Karpas-422 (cell line): ENCODE measurements at regions not wholly inside any gene's neighbourhood (a gene's known extent, or its start where the extent isn't known, plus 50 kb on each side); places are given as distances from the start of the nearest gene placed in this dataset.
A peak's percentile ranks its signal among the peaks of the same experiment; 100 is the strongest.

ENCODE experiments used
- DNase-seq: peaks from one replicate; pipeline ENCODE4 v3.0.0-alpha.2; 2015
- H2AFZ ChIP-seq: fragments of 200-600 bp; sonication (generic); 2 replicates; pipeline ENCODE4 v1.6.1; 2014; ENCODE audit warnings: antibody characterized with exemption, low read length, mixed read lengths
- H3K27ac ChIP-seq: fragments of 200-600 bp; sonication (generic); 2 replicates; pipeline ENCODE4 v1.5.1; 2014; ENCODE audit warnings: mild to moderate bottlenecking, low read length, moderate library complexity
- H3K27me3 ChIP-seq: fragments of 200-600 bp; sonication (generic); 2 replicates; pipeline ENCODE4 v1.6.1; 2014; ENCODE audit warnings: low read length, mixed read lengths
- H3K36me3 ChIP-seq: fragments of 200-600 bp; sonication (generic); 2 replicates; pipeline ENCODE4 v1.6.1; 2014; ENCODE audit warnings: low read length, mixed read lengths; ENCODE audit not compliant: insufficient read depth
- H3K4me1 ChIP-seq: fragments of 200-600 bp; sonication (generic); 2 replicates; pipeline ENCODE4 v1.6.1; 2014; ENCODE audit warnings: mild to moderate bottlenecking, low read length, mixed read lengths
- H3K4me2 ChIP-seq: fragments of 200-600 bp; sonication (generic); 2 replicates; pipeline ENCODE4 v1.6.1; 2014; ENCODE audit warnings: low read length, low read depth, mild to moderate bottlenecking; ENCODE audit not compliant: poor library complexity, severe bottlenecking
- H3K4me3 ChIP-seq: fragments of 200-600 bp; sonication (generic); 2 replicates; pipeline ENCODE4 v1.5.1; 2014; ENCODE audit warnings: mild to moderate bottlenecking, antibody characterized with exemption, low read length, mixed read lengths
- H3K79me2 ChIP-seq: fragments of 200-600 bp; sonication (generic); 2 replicates; pipeline ENCODE4 v1.6.1; 2014; ENCODE audit warnings: mild to moderate bottlenecking, low read length, mixed read lengths
- H3K9ac ChIP-seq: fragments of 200-600 bp; sonication (generic); 2 replicates; pipeline ENCODE4 v1.6.0; 2014; ENCODE audit warnings: low read length
- H3K9me2 ChIP-seq: fragments of 200-600 bp; sonication (generic), shearing (Covaris generic); replicated peaks from 2 replicates; pipeline ENCODE4 v1.6.0; 2014; ENCODE audit warnings: mild to moderate bottlenecking, low read length, moderate library complexity; ENCODE audit not compliant: insufficient read depth
- H3K9me3 ChIP-seq: fragments of 300-700, 200-600 bp; sonication (generic); 2 replicates; pipeline ENCODE4 v1.6.1; 2014; ENCODE audit warnings: low read length, mixed read lengths
- H4K20me1 ChIP-seq: fragments of 200-600 bp; sonication (generic); 2 replicates; pipeline ENCODE4 v1.6.1; 2014; ENCODE audit warnings: mild to moderate bottlenecking, antibody characterized with exemption, low read length, low read depth; ENCODE audit not compliant: insufficient read depth

DNA sequence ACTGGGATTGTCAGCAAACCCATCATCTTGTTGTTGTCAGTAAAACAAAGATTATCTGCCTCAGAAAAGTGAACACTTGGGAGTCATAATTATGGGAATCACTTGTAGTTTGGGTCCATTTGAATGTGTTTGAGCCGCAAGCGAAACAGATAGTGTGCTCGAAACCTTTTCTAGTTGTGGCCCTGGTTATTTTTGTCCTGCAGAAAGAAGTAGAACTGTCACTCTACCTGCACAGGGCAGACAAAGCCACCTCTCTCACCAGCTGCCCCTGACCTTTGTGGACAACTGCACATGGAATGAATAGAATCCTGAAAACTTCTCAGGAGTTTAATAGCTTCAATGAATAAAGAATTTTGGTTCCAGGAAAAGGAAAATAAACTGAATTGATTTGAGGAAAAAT is 156.1 kb upstream of the CHD6 start:
- H3K36me3 ChIP-seq = no peaks in the 10 kb centered on the region
- no peaks in the 10 kb centered on the region for H3K27me3 ChIP-seq
- peak; percentile 36 for DNase-seq
- no peak overlapping the region for H2AFZ ChIP-seq
- H3K4me2 ChIP-seq = no peak overlapping the region
- H3K9me3 ChIP-seq = no peaks in the 10 kb centered on the region
- no peak overlapping the region for H3K4me3 ChIP-seq
- H3K79me2 ChIP-seq = no peaks in the 10 kb centered on the region
- no peaks in the 10 kb centered on the region for H3K4me1 ChIP-seq
- H3K9me2 ChIP-seq = no peaks in the 10 kb centered on the region
- no peak overlapping the region for H3K9ac ChIP-seq
- no peaks in the 10 kb centered on the region for H4K20me1 ChIP-seq
- H3K27ac ChIP-seq = no peak overlapping the region

DNA sequence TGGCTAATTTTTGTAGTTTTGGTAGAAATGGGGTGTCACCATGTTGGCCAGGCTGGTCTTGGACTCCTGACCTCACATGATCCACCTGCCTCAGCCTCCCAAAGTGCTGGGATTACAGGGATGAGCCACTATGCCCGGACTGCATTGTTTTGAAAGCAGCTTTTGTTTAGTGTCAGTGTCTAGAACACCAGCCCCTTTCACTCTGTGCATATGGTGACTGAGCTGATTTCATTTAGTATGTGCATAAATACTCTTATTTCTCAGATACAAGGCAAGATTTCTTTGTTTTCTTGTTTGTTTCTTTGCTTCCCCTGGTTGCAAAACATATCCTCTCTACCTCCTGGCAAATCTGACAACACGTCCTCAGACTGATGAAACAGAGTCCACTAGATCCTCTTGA is 152.8 kb upstream of the CHD6 start:
- Histone ChIP-seq H3K27ac (no peak overlapping the region), H3K4me3 (no peak overlapping the region), H3K79me2 (no peaks in the 10 kb centered on the region), H3K4me1 (no peaks in the 10 kb centered on the region), H3K36me3 (no peaks in the 10 kb centered on the region), H3K4me2 (no peak overlapping the region), H4K20me1 (no peaks in the 10 kb centered on the region), H2AFZ (no peak overlapping the region), H3K27me3 (no peaks in the 10 kb centered on the region), H3K9me2 (no peaks in the 10 kb centered on the region), H3K9me3 (no peaks in the 10 kb centered on the region), H3K9ac (no peak overlapping the region)
- no peak for DNase-seq

DNA sequence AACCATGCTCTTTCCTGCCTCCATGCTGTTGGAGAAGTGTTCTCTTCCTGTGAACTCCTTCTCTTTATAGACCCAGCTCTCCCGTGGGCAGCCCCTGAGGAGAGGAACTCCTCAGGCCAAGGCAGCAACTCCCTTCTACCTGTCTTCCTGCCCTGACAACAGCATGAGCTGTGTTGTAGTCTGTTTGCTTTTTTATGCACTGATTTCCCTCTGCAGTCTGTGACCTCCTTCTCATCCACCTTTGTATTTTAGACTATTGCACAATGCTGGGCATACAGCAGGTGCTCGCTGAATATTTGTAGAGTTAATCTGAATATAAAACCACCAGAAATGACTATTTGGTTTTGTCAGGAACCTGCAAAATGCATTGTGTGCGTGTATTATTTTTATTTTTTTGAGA is 152.2 kb upstream of the CHD6 start:
- no peak overlapping the region for H3K4me3 ChIP-seq
- no peaks in the 10 kb centered on the region for H3K27me3 ChIP-seq
- H3K27ac ChIP-seq = no peak overlapping the region
- no peaks in the 10 kb centered on the region for H3K9me3 ChIP-seq
- no peaks in the 10 kb centered on the region for H3K4me1 ChIP-seq
- H3K36me3 ChIP-seq = no peaks in the 10 kb centered on the region
- H4K20me1 ChIP-seq = no peaks in the 10 kb centered on the region
- H3K79me2 ChIP-seq = no peaks in the 10 kb centered on the region
- no peak for DNase-seq
- H3K4me2 ChIP-seq = no peak overlapping the region
- H3K9ac ChIP-seq = no peak overlapping the region
- no peaks in the 10 kb centered on the region for H3K9me2 ChIP-seq
- no peak overlapping the region for H2AFZ ChIP-seq

DNA sequence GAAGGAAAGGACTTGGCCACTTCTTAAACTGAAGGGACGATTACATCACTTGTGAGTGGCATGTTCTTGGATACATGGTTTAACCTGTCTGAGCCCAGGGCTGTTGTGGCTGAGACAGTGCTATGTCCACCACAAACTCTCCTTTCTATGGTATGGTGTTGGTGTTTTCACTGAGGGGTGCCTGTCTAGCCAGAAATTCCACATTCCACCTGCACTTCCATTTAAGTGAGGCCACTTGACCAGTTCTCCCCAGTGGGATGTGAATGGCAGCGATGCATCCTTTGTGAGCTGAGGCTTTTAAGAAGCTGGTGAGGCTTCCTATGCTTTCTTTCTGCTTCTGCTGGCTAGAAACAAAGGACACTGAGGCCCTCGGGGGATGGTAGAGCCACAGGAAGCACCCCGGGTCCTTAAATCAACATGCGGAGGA is 151.4 kb upstream of the CHD6 start:
- DNase-seq = no peak
- H3K27ac ChIP-seq = no peak overlapping the region
- no peaks in the 10 kb centered on the region for H3K9me3 ChIP-seq
- no peaks in the 10 kb centered on the region for H3K9me2 ChIP-seq
- H3K4me1 ChIP-seq = no peaks in the 10 kb centered on the region
- H4K20me1 ChIP-seq = no peaks in the 10 kb centered on the region
- H2AFZ ChIP-seq = no peak overlapping the region
- no peaks in the 10 kb centered on the region for H3K79me2 ChIP-seq
- no peaks in the 10 kb centered on the region for H3K27me3 ChIP-seq
- H3K36me3 ChIP-seq = no peaks in the 10 kb centered on the region
- H3K9ac ChIP-seq = no peak overlapping the region
- H3K4me3 ChIP-seq = no peak overlapping the region
- no peak overlapping the region for H3K4me2 ChIP-seq

GRCh38 chr20:41750137-41750536 is 132.0 kb upstream of the CHD6 start:
- H3K9me2 ChIP-seq = no peaks in the 10 kb centered on the region
- no peak overlapping the region for H3K27ac ChIP-seq
- H3K9me3 ChIP-seq = no peaks in the 10 kb centered on the region
- H3K4me3 ChIP-seq = no peak overlapping the region
- H4K20me1 ChIP-seq = no peaks in the 10 kb centered on the region
- H2AFZ ChIP-seq = no peak overlapping the region
- no peaks in the 10 kb centered on the region for H3K79me2 ChIP-seq
- DNase-seq = no peak
- no peaks in the 10 kb centered on the region for H3K36me3 ChIP-seq
- H3K27me3 ChIP-seq = no peaks in the 10 kb centered on the region
- H3K4me1 ChIP-seq = no peaks in the 10 kb centered on the region
- no peak overlapping the region for H3K4me2 ChIP-seq
- H3K9ac ChIP-seq = no peak overlapping the region

DNA sequence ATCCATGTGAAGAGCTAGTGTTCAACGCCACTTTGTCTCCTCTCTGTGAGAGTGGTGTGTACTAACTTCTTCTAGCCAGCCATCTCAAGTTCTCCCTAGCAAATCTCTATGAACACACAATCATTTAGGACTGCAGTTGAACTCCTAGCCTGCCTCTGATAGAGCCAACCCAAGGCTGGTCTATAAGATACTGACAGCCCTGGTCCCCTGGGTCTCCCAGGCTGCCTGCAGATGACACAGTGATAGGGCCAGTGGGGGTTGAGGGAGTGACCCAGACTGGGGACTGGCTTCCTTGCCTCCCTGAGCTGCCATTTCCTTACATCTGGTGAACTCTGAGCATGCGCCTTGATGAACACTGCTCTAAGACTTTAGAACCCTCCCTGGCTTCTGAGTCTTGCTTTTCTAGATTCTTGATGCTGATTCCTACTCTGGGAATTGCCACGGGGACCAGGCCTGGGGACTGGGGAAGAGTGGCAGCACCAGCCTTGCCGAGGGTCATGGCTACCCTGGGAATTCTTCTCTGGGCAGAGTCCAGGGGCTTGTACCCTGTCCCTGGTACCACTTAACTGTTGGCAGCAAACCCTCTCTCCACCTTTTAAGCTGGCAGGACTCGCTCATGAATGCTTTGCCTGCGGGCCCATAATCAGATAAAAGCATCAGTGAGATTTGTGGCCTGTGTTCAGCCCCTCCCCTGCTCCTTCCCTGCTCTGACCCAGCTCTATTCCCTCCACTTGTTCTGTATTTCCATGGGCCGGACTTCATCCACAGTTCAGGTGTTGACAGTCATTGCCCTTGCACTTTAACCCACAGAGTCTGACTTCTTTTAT is 130.8 kb upstream of the CHD6 start:
- Histone ChIP-seq H4K20me1 (no peaks in the 10 kb centered on the region), H3K27ac (no peak overlapping the region), H3K4me3 (no peak overlapping the region), H3K79me2 (no peaks in the 10 kb centered on the region), H2AFZ (no peak overlapping the region), H3K4me2 (no peak overlapping the region), H3K27me3 (no peaks in the 10 kb centered on the region), H3K9me3 (no peaks in the 10 kb centered on the region), H3K36me3 (no peaks in the 10 kb centered on the region), H3K4me1 (no peaks in the 10 kb centered on the region), H3K9me2 (no peaks in the 10 kb centered on the region), H3K9ac (no peak overlapping the region)
- peak; percentile 33 for DNase-seq

DNA sequence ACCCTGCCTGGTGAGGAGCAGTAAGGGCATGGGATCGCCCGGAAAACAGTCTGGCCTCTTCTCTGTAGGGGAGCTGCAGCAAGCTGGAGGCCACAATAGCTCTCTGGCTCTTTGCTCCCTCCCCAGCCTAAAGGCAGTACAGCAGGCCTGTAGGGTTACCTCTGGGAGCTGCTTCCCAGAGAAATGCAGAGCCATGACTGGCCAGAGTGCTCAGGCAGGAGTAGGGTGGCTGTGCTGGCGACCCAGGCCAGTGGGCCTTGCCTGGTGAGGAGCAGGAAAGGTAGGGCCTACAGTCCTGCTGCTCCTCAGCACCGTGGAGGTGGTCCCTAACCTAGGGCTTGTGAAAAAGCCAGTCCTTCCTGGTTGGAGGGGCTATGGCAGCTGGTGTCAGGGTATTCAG is 129.9 kb upstream of the CHD6 start:
- Histone ChIP-seq H3K9ac (no peak overlapping the region), H4K20me1 (no peaks in the 10 kb centered on the region), H3K9me2 (no peaks in the 10 kb centered on the region), H3K27me3 (no peaks in the 10 kb centered on the region), H3K36me3 (no peaks in the 10 kb centered on the region), H2AFZ (no peak overlapping the region), H3K27ac (no peak overlapping the region), H3K9me3 (no peaks in the 10 kb centered on the region), H3K4me2 (no peak overlapping the region), H3K79me2 (no peaks in the 10 kb centered on the region), H3K4me1 (no peaks in the 10 kb centered on the region), H3K4me3 (no peak overlapping the region)
- no peak for DNase-seq

DNA sequence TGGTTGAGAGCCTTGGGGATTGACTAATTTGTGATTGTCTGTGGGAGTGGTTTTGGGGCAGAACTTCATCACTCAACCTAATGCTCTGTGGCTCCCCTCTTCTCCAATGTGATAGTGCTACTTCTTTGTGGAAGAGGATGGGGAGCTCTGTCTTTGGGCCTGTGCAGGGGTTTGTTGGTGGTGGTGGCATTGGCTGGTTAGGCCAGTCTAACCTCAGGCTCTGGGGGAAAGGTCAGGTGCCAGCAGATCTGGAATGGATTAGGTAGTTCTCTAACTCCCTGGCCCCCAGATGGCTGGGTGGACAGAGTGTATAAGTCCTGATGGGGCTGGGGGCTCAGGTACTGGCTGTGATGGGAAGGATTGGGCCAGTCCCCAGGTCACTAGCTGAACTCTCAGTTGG is 129.0 kb upstream of the CHD6 start:
- no peaks in the 10 kb centered on the region for H4K20me1 ChIP-seq
- no peak for DNase-seq
- H3K27me3 ChIP-seq = no peaks in the 10 kb centered on the region
- H3K9me3 ChIP-seq = no peaks in the 10 kb centered on the region
- no peak overlapping the region for H3K9ac ChIP-seq
- H3K27ac ChIP-seq = no peak overlapping the region
- H3K36me3 ChIP-seq = no peaks in the 10 kb centered on the region
- no peak overlapping the region for H3K4me2 ChIP-seq
- no peaks in the 10 kb centered on the region for H3K9me2 ChIP-seq
- no peaks in the 10 kb centered on the region for H3K79me2 ChIP-seq
- no peak overlapping the region for H3K4me3 ChIP-seq
- no peak overlapping the region for H2AFZ ChIP-seq
- H3K4me1 ChIP-seq = no peaks in the 10 kb centered on the region
